IPS DF 6.9 (cell line): ENCODE measurements at regions not wholly inside any gene's neighbourhood (a gene's known extent, or its start where the extent isn't known, plus 50 kb on each side); places are given as distances from the start of the nearest gene placed in this dataset.

Experiments used
- DNase-seq: peaks from one replicate; pipeline ENCODE4 v3.0.0-alpha.2; 2013; ENCODE audit warnings: low read depth, low spot score
- H3K27ac ChIP-seq: one replicate; pipeline ENCODE4 v1.5.1; 2013; ENCODE audit warnings: low read length, control low read depth
- H3K27me3 ChIP-seq: 2 replicates; pipeline ENCODE4 v1.6.1; 2013; ENCODE audit warnings: mild to moderate bottlenecking, low read length; ENCODE audit not compliant: control insufficient read depth, insufficient read depth
- H3K36me3 ChIP-seq: 2 replicates; pipeline ENCODE4 v1.6.1; 2013; ENCODE audit warnings: low read length; ENCODE audit not compliant: control insufficient read depth, insufficient read depth
- H3K4me1 ChIP-seq: 2 replicates; pipeline ENCODE4 v1.6.1; 2013; ENCODE audit warnings: low read length; ENCODE audit not compliant: control insufficient read depth, insufficient read depth
- H3K4me3 ChIP-seq: 2 replicates; pipeline ENCODE4 v1.5.1; 2013; ENCODE audit warnings: mild to moderate bottlenecking, low read length
- H3K9me3 ChIP-seq: 2 replicates; pipeline ENCODE4 v1.6.1; 2013; ENCODE audit warnings: low read length, inconsistent platforms; ENCODE audit not compliant: control insufficient read depth, insufficient read depth
- WGBS: extraction: QIAGEN DNeasy Blood & Tissue Kit; methylation state at CpG from one replicate; pipeline ENCODE4 v1.1.7; 2013; ENCODE audit warnings: mixed read lengths, missing lambda C conversion rate; ENCODE audit not compliant: insufficient read length, insufficient coverage; 5-methylcytosine and 5-hydroxymethylcytosine counted together

DNA sequence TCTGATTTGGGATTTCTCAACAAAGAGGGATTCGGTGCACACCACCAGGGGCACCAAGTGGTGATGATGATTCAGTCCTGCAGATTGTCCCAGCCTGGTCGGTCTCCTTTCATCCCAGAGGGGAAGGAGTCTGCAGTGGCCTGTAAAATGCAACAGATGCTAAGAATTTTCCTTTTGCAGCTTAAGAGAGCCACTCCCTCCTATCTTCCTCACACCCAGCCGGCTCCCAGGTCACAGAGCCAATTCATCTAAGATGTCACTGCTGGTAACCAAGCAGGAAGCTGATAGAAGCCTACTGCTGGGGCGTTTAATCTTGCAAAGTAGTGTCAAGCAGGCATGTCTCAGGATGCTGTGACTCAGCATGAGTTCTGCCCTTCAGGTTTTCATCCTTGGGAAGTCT, 203.8 kb upstream of the LRFN2 start:
- Histone ChIP-seq H3K27ac (no peak overlapping the region), H3K4me1 (no peaks in the 10 kb centered on the region), H3K36me3 (no peaks in the 10 kb centered on the region), H3K9me3 (no peaks in the 10 kb centered on the region), H3K27me3 (no peaks in the 10 kb centered on the region), H3K4me3 (no peak overlapping the region)
- no peak for DNase-seq
- WGBS, result no CpG with 5 or more reads among the region's 4 CpGs

GRCh38 chr6:40788661-40789655, 201.8 kb upstream of the LRFN2 start:
- no CpG with 5 or more reads among the region's 11 CpGs for WGBS
- Histone ChIP-seq H3K4me3 (no peak overlapping the region), H3K36me3 (no peaks in the 10 kb centered on the region), H3K27ac (no peak overlapping the region), H3K9me3 (no peaks in the 10 kb centered on the region), H3K27me3 (no peaks in the 10 kb centered on the region), H3K4me1 (no peaks in the 10 kb centered on the region)
- DNase-seq, result no peak

GRCh38 chr6:40782355-40782754, 195.2 kb upstream of the LRFN2 start:
- Histone ChIP-seq H3K27ac (no peak overlapping the region), H3K9me3 (no peaks in the 10 kb centered on the region), H3K36me3 (no peaks in the 10 kb centered on the region), H3K4me1 (no peaks in the 10 kb centered on the region), H3K4me3 (no peak overlapping the region), H3K27me3 (no peaks in the 10 kb centered on the region)
- no CpG with 5 or more reads among the region's 3 CpGs for WGBS
- no peak for DNase-seq

DNA sequence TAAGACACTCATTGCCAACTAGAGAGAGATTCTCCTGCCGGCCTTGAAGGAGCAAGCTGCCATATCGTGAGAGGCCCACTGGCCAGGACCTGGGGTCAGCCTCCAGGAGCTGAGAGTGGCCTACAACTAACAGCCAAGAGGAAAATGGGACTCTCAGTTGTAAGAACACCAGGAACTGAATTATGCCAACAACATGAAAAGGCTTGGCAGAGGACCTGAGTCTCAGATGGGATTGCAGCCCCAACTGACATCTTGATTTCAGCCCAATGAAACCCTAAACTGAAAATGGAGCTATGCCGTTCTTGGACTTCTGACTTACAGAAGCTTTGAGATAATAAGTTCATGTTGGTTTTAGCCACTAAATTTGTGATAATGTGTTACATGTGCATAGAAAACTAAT, 193.5 kb upstream of the LRFN2 start:
- Histone ChIP-seq H3K27me3 (no peaks in the 10 kb centered on the region), H3K9me3 (no peaks in the 10 kb centered on the region), H3K27ac (no peak overlapping the region), H3K4me3 (no peak overlapping the region), H3K4me1 (no peaks in the 10 kb centered on the region), H3K36me3 (no peaks in the 10 kb centered on the region)
- WGBS, result no CpG with 5 or more reads among the region's 3 CpGs
- DNase-seq, result no peak

- no CpG with 5 or more reads among the region's 3 CpGs for WGBS
- H3K27me3 ChIP-seq, result no peaks in the 10 kb centered on the region
- DNase-seq, result no peak
- no peak overlapping the region for H3K4me3 ChIP-seq
- no peak overlapping the region for H3K27ac ChIP-seq
- no peaks in the 10 kb centered on the region for H3K4me1 ChIP-seq
- no peaks in the 10 kb centered on the region for H3K36me3 ChIP-seq
- no peaks in the 10 kb centered on the region for H3K9me3 ChIP-seq
These were observed 192.2 kb upstream of the LRFN2 start for GRCh38 chr6:40779409-40779808.

DNA sequence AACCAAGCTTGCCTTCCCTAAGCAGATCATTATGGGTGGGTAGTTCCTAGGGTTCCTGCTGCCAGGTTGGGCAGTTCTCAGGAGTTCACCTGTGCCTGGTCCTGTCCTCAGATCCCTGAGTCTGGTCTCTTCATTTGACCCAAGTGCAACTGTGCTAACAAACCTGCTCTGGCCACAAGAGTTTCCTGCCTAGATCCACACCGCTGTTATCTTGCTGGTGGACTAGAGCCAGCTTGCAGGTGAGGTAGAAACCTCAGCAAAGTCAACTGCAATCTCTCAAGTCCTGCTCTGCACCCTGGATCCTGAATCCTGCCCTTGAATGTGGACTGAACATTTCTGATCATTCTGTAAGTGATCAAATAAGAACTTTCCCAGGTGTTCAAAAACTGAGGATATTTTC, 191.8 kb upstream of the LRFN2 start:
- no peaks in the 10 kb centered on the region for H3K9me3 ChIP-seq

DNA sequence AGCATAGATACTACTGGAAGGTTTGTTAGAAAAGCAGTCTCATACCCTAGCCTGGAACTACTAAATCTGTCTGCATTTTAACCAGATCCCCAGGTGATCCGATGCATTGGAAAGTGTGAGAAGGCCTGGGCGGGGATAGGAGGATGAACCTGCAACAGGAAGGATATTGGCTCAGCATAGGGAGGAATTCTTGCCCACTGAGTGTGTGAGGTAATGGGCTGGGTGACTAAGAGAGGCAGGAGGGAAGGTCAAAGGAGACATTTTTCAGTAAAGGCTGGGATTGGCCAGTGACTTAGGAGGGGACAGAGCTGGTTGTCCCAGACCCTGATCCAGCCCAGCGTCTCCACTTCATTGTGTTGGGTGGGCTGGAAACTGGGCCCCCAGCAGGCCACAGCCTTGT, 191.0 kb upstream of the LRFN2 start:
- Histone ChIP-seq H3K9me3 (no peaks in the 10 kb centered on the region), H3K36me3 (no peaks in the 10 kb centered on the region), H3K27ac (no peak overlapping the region), H3K4me1 (no peaks in the 10 kb centered on the region), H3K27me3 (no peaks in the 10 kb centered on the region), H3K4me3 (no peak overlapping the region)
- WGBS, result no CpG with 5 or more reads among the region's 3 CpGs
- no peak for DNase-seq

More for the DNA sequence above, 191.8 kb upstream of the LRFN2 start:
- H3K27ac ChIP-seq, result no peak overlapping the region
- DNase-seq, result no peak
- H3K4me1 ChIP-seq, result no peaks in the 10 kb centered on the region
- no peaks in the 10 kb centered on the region for H3K36me3 ChIP-seq
- H3K27me3 ChIP-seq, result no peaks in the 10 kb centered on the region
- no peak overlapping the region for H3K4me3 ChIP-seq
- no CpG with 5 or more reads among the region's 1 CpG for WGBS

GRCh38 chr6:40774932-40775331, 187.8 kb upstream of the LRFN2 start:
- no peaks in the 10 kb centered on the region for H3K9me3 ChIP-seq
- no peaks in the 10 kb centered on the region for H3K27me3 ChIP-seq
- no peak for DNase-seq
- H3K27ac ChIP-seq, result no peak overlapping the region
- H3K36me3 ChIP-seq, result no peaks in the 10 kb centered on the region
- no peaks in the 10 kb centered on the region for H3K4me1 ChIP-seq
- H3K4me3 ChIP-seq, result no peak overlapping the region
- WGBS, result no CpG with 5 or more reads among the region's 1 CpG

- no peak for DNase-seq
- no peaks in the 10 kb centered on the region for H3K4me1 ChIP-seq
- no peaks in the 10 kb centered on the region for H3K27me3 ChIP-seq
- H3K27ac ChIP-seq, result no peak overlapping the region
- H3K36me3 ChIP-seq, result no peaks in the 10 kb centered on the region
- no peak overlapping the region for H3K4me3 ChIP-seq
- H3K9me3 ChIP-seq, result no peaks in the 10 kb centered on the region
These were observed 183.6 kb upstream of the LRFN2 start for GRCh38 chr6:40770794-40771193.

GRCh38 chr6:40764726-40765125, 177.6 kb upstream of the LRFN2 start:
- Histone ChIP-seq H3K36me3 (no peaks in the 10 kb centered on the region), H3K27ac (no peak overlapping the region), H3K9me3 (no peaks in the 10 kb centered on the region), H3K4me3 (no peak overlapping the region), H3K4me1 (no peaks in the 10 kb centered on the region), H3K27me3 (no peaks in the 10 kb centered on the region)
- no CpG with 5 or more reads among the region's 1 CpG for WGBS
- DNase-seq, result no peak

DNA sequence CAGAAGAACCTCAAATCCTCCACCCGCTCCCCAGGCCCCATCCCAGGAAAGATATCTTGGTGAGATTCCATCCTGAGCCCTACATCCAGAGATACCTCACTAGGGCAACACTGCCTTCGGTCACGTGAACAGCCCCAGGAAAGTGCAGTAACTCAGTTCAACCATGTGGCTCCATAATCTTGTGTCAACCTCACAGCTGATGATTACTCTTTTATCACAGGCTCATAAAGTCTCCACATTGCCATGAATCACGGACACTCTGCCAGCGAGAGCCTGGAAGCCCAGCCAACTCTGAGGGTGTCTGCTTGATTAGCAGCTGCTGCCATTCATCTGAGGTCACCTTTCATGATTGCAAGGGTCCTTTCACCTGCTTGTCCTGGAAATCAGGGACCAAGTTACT, 175.8 kb upstream of the LRFN2 start:
- Histone ChIP-seq H3K27me3 (no peaks in the 10 kb centered on the region), H3K36me3 (no peaks in the 10 kb centered on the region), H3K27ac (no peak overlapping the region), H3K4me1 (no peaks in the 10 kb centered on the region), H3K4me3 (no peak overlapping the region), H3K9me3 (no peaks in the 10 kb centered on the region)
- DNase-seq, result no peak
- no CpG with 5 or more reads among the region's 5 CpGs for WGBS
